ENCODE measurements at regions not wholly inside any gene's neighbourhood (a gene's known extent, or its start where the extent isn't known, plus 50 kb on each side); places are given as distances from the start of the nearest gene placed in this dataset.

DNA sequence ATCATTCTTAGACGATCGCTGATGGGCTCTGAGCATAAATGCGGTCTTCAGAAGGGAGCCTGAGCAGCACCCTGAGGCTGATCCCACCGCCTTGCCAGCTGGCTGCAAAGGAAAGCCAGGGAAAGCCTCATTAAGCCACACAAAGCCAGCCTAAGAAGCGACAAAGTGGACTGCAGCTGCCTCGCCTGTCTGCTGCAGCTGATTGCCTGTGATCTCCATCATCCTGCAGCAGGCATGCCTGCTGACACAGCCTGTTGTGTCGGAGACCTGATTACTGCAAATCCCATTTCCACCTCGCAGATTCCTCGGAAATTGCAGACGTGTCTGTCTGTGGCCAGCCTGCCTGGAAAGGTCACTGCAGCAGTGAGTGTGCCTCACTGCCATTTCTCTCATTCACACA, 1087.0 kb upstream of the AUTS2 start:
- H3K4me1 ChIP-seq (ENCODE audit: control insufficient read depth, low read length) = no peaks in the 10 kb centered on the region
- H3K27ac ChIP-seq (ENCODE audit: low read depth, low read length) = no peak overlapping the region
- no peaks in the 10 kb centered on the region for H3K36me3 ChIP-seq (ENCODE audit: control insufficient read depth, low read length)
- H3K4me2 ChIP-seq (ENCODE audit: low read length) = no peak overlapping the region
- H3K79me2 ChIP-seq (ENCODE audit: control insufficient read depth, low read length) = no peaks in the 10 kb centered on the region
- H3K9me3 ChIP-seq (ENCODE audit: control insufficient read depth, insufficient read depth, low read length) = peaks cover 3% of the 10 kb centered on the region; the same call in 1 of the 2 replicates
- no peaks in the 10 kb centered on the region for H3F3A ChIP-seq (ENCODE audit: control insufficient read depth, insufficient read depth)
- H3K9me2 ChIP-seq (replicated peaks; ENCODE audit: control insufficient read depth, low read length) = no peaks in the 10 kb centered on the region
- no peak overlapping the region for H3K4me3 ChIP-seq (ENCODE audit: low read length)
- H4K20me1 ChIP-seq (ENCODE audit: control insufficient read depth, insufficient read depth, low read depth, low read length) = no peaks in the 10 kb centered on the region
- TF ChIP-seq, protein P1, sequence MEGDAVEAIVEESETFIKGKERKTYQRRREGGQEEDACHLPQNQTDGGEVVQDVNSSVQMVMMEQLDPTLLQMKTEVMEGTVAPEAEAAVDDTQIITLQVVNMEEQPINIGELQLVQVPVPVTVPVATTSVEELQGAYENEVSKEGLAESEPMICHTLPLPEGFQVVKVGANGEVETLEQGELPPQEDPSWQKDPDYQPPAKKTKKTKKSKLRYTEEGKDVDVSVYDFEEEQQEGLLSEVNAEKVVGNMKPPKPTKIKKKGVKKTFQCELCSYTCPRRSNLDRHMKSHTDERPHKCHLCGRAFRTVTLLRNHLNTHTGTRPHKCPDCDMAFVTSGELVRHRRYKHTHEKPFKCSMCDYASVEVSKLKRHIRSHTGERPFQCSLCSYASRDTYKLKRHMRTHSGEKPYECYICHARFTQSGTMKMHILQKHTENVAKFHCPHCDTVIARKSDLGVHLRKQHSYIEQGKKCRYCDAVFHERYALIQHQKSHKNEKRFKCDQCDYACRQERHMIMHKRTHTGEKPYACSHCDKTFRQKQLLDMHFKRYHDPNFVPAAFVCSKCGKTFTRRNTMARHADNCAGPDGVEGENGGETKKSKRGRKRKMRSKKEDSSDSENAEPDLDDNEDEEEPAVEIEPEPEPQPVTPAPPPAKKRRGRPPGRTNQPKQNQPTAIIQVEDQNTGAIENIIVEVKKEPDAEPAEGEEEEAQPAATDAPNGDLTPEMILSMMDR (IDR thresholded peaks at IDR 0.05; ENCODE audit: low read depth, low read length, poor library complexity, severe bottlenecking) = no peak
- TF ChIP-seq EZH2phosphoT487 (IDR thresholded peaks at IDR 0.05; ENCODE audit: borderline replicate concordance, low read length) = no peak
- H3K27me3 ChIP-seq (ENCODE audit: control insufficient read depth, low read length) = no peaks in the 10 kb centered on the region

DNA sequence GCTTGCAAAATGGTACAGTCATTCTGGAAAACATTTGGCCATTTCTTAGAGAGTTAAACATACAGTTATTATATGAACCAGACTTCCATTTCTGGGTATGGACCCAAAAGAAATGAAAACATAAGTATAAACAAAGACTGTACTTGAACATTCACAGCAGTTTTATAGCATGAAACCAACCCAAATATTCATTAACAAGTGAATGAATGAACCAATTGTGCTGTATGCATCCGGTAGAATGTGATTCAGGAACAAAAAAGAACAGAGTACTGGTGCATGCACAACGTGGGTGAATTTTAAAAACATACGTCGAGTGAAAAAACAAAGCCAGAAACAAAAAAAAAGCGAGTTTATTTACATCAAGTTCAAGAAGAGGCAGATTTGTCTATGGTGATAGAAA, 1085.8 kb upstream of the AUTS2 start:
- Histone ChIP-seq H3K27ac (ENCODE audit: low read depth, low read length) (no peak overlapping the region), H3K9me3 (ENCODE audit: control insufficient read depth, insufficient read depth, low read length) (peaks cover 3% of the 10 kb centered on the region; the same call in 1 of the 2 replicates), H3K4me3 (ENCODE audit: low read length) (no peak overlapping the region), H3K9me2 (replicated peaks; ENCODE audit: control insufficient read depth, low read length) (no peaks in the 10 kb centered on the region), H3F3A (ENCODE audit: control insufficient read depth, insufficient read depth) (no peaks in the 10 kb centered on the region), H3K4me2 (ENCODE audit: low read length) (no peak overlapping the region), H3K36me3 (ENCODE audit: control insufficient read depth, low read length) (no peaks in the 10 kb centered on the region), H3K79me2 (ENCODE audit: control insufficient read depth, low read length) (no peaks in the 10 kb centered on the region), H4K20me1 (ENCODE audit: control insufficient read depth, insufficient read depth, low read depth, low read length) (no peaks in the 10 kb centered on the region), H3K4me1 (ENCODE audit: control insufficient read depth, low read length) (no peaks in the 10 kb centered on the region), H3K27me3 (ENCODE audit: control insufficient read depth, low read length) (no peaks in the 10 kb centered on the region)
- no peak for TF ChIP-seq EZH2phosphoT487 (IDR thresholded peaks at IDR 0.05; ENCODE audit: borderline replicate concordance, low read length)
- TF ChIP-seq, protein P1 (IDR thresholded peaks at IDR 0.05; ENCODE audit: low read depth, low read length, poor library complexity, severe bottlenecking) = no peak

DNA sequence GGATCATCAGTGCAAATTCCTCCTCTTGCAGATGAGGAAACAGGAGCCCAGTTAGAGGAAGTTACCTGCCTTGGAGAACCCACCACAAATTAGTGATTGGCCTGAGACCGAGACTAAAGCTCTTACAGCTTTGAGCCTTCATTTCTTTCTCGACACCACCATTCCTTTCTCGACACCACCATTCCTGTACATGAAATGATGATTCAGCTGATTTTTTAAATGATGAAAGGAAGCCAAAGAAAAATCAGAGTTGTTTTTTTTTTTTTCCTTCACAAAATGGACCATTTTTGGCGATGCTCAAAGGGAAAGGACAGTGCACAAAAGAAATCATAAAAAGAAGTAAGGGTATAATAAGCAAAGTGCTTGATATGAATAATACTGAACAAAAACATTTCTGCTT, 1080.2 kb upstream of the AUTS2 start:
- Histone ChIP-seq H3K27me3 (ENCODE audit: control insufficient read depth, low read length) (no peaks in the 10 kb centered on the region), H3K9me2 (replicated peaks; ENCODE audit: control insufficient read depth, low read length) (no peaks in the 10 kb centered on the region), H3K4me1 (ENCODE audit: control insufficient read depth, low read length) (no peaks in the 10 kb centered on the region), H3K9me3 (ENCODE audit: control insufficient read depth, insufficient read depth, low read length) (no peaks in the 10 kb centered on the region), H4K20me1 (ENCODE audit: control insufficient read depth, insufficient read depth, low read depth, low read length) (no peaks in the 10 kb centered on the region), H3K27ac (ENCODE audit: low read depth, low read length) (no peak overlapping the region), H3F3A (ENCODE audit: control insufficient read depth, insufficient read depth) (no peaks in the 10 kb centered on the region), H3K79me2 (ENCODE audit: control insufficient read depth, low read length) (no peaks in the 10 kb centered on the region), H3K4me3 (ENCODE audit: low read length) (no peak overlapping the region), H3K36me3 (ENCODE audit: control insufficient read depth, low read length) (no peaks in the 10 kb centered on the region), H3K4me2 (ENCODE audit: low read length) (no peak overlapping the region)
- TF ChIP-seq EZH2phosphoT487 (IDR thresholded peaks at IDR 0.05; ENCODE audit: borderline replicate concordance, low read length) = no peak
- TF ChIP-seq, protein P1 (IDR thresholded peaks at IDR 0.05; ENCODE audit: low read depth, low read length, poor library complexity, severe bottlenecking) = no peak

DNA sequence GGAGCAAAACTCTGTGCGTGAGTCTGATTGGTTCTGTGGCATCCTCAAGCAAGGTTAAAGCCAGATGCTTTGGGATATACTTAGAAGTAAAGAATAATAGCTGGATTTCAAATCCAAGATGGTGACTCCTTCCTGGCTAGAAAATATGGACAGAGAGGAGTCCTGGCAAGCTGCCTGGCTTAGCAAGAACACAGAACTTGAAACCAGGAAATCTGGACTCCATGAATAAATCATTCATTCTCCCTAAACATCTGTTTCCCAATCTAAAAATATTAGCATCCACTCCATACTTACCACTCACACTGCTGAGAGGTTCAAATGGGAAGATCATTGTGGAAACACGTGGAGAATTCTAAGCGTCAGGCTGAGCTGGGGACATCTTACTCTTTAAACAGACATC, 1074.1 kb upstream of the AUTS2 start:
- Histone ChIP-seq H4K20me1 (ENCODE audit: control insufficient read depth, insufficient read depth, low read depth, low read length) (no peaks in the 10 kb centered on the region), H3K4me3 (ENCODE audit: low read length) (no peak overlapping the region), H3F3A (ENCODE audit: control insufficient read depth, insufficient read depth) (no peaks in the 10 kb centered on the region), H3K36me3 (ENCODE audit: control insufficient read depth, low read length) (no peaks in the 10 kb centered on the region), H3K27me3 (ENCODE audit: control insufficient read depth, low read length) (no peaks in the 10 kb centered on the region), H3K4me1 (ENCODE audit: control insufficient read depth, low read length) (no peaks in the 10 kb centered on the region), H3K27ac (ENCODE audit: low read depth, low read length) (no peak overlapping the region), H3K79me2 (ENCODE audit: control insufficient read depth, low read length) (no peaks in the 10 kb centered on the region), H3K4me2 (ENCODE audit: low read length) (no peak overlapping the region), H3K9me2 (replicated peaks; ENCODE audit: control insufficient read depth, low read length) (no peaks in the 10 kb centered on the region), H3K9me3 (ENCODE audit: control insufficient read depth, insufficient read depth, low read length) (no peaks in the 10 kb centered on the region)
- no peak for TF ChIP-seq EZH2phosphoT487 (IDR thresholded peaks at IDR 0.05; ENCODE audit: borderline replicate concordance, low read length)

Measured in DOHH2 (cell line).